ENCODE measurements at regions not wholly inside any gene's neighbourhood (a gene's known extent, or its start where the extent isn't known, plus 50 kb on each side); places are given as distances from the start of the nearest gene placed in this dataset.

GRCh38 chr2:57947398-57947797 is 99.2 kb upstream of the VRK2 start:
- no peaks in the 10 kb centered on the region for H3K9me3 ChIP-seq
- TF ChIP-seq CTCF (IDR thresholded peaks at IDR 0.05): no peak
- intact Hi-C loops (cut with DNase I; ENCODE audit: low total_unique reads): no loop called here
- no peak for DNase-seq
- H3K27ac ChIP-seq: no peak overlapping the region
- no peak overlapping the region for H3K4me3 ChIP-seq
- H3K4me1 ChIP-seq: peaks cover 0 to 10% (median 0%) of the 10 kb centered on the region in 4 donors
- no peaks in the 10 kb centered on the region for H3K27me3 ChIP-seq
- H3K36me3 ChIP-seq: no peaks in the 10 kb centered on the region

- no peak for DNase-seq
- intact Hi-C loops (cut with DNase I; ENCODE audit: low total_unique reads): no loop called here
- H3K27ac ChIP-seq: no peak overlapping the region
- H3K27me3 ChIP-seq: no peaks in the 10 kb centered on the region
- H3K9me3 ChIP-seq: no peaks in the 10 kb centered on the region
- H3K4me3 ChIP-seq: no peak overlapping the region
- TF ChIP-seq CTCF (IDR thresholded peaks at IDR 0.05): no peak
- H3K36me3 ChIP-seq: no peaks in the 10 kb centered on the region
- H3K4me1 ChIP-seq: no peaks in the 10 kb centered on the region
These were observed 92.6 kb upstream of the VRK2 start for GRCh38 chr2:57954020-57954419.

GRCh38 chr2:57957238-57957637 is 89.4 kb upstream of the VRK2 start:
- H3K9me3 ChIP-seq: no peaks in the 10 kb centered on the region
- no peak for TF ChIP-seq CTCF (IDR thresholded peaks at IDR 0.05)
- DNase-seq: no peak
- no peak overlapping the region for H3K27ac ChIP-seq
- intact Hi-C loops (cut with DNase I; ENCODE audit: low total_unique reads): no loop called here
- H3K27me3 ChIP-seq: no peaks in the 10 kb centered on the region
- no peaks in the 10 kb centered on the region for H3K36me3 ChIP-seq
- H3K4me3 ChIP-seq: no peak overlapping the region
- H3K4me1 ChIP-seq: no peaks in the 10 kb centered on the region

DNA sequence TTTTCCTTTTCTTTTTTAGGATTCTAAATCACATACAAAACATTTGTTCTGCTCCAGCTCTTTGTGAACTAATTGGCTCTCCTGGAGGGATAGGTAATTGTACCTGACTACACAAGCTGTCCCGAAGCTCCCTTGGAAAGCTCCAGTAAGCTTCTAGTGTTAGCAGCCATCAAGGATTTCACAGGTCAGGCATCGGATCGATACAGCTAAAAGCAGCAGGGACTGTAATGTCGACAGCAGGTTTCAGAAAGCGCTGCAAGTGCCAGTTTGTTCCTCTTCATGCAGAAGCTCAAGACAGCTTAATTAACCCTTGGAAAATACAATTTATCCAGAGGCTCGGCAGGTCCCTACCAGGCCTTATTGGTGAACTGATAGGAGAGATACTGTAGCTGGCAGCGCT is 87.2 kb upstream of the VRK2 start:
- intact Hi-C loops (cut with DNase I; ENCODE audit: low total_unique reads): no loop called here
- no peaks in the 10 kb centered on the region for H3K4me1 ChIP-seq
- no peaks in the 10 kb centered on the region for H3K27me3 ChIP-seq
- no peak for DNase-seq
- no peaks in the 10 kb centered on the region for H3K36me3 ChIP-seq
- no peak for TF ChIP-seq CTCF (IDR thresholded peaks at IDR 0.05)
- H3K27ac ChIP-seq: no peak overlapping the region
- no peak overlapping the region for H3K4me3 ChIP-seq
- no peaks in the 10 kb centered on the region for H3K9me3 ChIP-seq

DNA sequence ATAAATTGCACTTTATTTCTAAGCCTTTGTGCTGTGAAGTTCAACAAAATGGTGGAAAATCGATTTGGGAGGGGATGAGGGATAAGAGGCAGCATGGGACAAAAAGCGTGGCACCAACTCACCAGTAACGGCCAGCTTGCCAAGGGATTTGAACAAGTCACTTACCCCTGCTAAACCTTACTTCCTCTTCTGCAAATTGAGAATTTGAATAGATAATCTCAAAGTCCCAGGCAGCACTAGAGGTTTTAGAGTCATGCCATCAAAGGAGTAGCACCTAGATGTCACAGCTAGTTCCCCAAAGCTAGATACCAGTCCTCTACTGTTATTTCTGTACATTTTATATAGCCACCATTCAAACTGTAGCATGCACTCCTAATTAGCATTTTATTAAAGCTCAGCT is 83.7 kb upstream of the VRK2 start:
- Histone ChIP-seq H3K4me1 (no peaks in the 10 kb centered on the region), H3K27ac (no peak overlapping the region), H3K27me3 (no peaks in the 10 kb centered on the region), H3K4me3 (no peak overlapping the region), H3K9me3 (no peaks in the 10 kb centered on the region), H3K36me3 (no peaks in the 10 kb centered on the region)
- TF ChIP-seq CTCF (IDR thresholded peaks at IDR 0.05): no peak
- no peak for DNase-seq
- intact Hi-C loops (cut with DNase I; ENCODE audit: low total_unique reads): no loop called here

DNA sequence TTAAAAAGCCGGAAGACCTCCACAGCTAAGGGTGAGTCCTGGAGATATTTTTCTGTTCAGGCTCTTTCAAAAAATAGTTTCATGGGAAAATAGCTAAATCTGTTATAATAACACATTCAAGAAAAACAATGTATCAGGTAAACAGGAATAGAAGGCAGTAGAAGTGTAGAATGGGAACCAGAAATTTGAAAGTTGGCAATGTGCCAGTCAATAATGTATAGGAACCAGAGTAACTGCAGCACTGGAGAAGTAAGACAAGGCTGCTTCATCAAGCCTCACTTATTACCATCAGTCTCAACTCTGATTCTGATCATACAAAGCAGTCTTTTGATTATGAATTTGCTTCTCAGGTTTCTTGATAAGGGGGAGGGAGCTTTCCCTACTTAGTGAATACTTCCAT is 81.4 kb upstream of the VRK2 start:
- H3K27ac ChIP-seq: no peak overlapping the region
- no peak for DNase-seq
- H3K9me3 ChIP-seq: no peaks in the 10 kb centered on the region
- H3K4me3 ChIP-seq: no peak overlapping the region
- H3K36me3 ChIP-seq: no peaks in the 10 kb centered on the region
- intact Hi-C loops (cut with DNase I; ENCODE audit: low total_unique reads): no loop called here
- no peaks in the 10 kb centered on the region for H3K27me3 ChIP-seq
- no peaks in the 10 kb centered on the region for H3K4me1 ChIP-seq
- no peak for TF ChIP-seq CTCF (IDR thresholded peaks at IDR 0.05)

Measured in tibial artery (tissue), 4 donors.